AG04450 (cell line): ENCODE measurements at regions not wholly inside any gene's neighbourhood (a gene's known extent, or its start where the extent isn't known, plus 50 kb on each side); places are given as distances from the start of the nearest gene placed in this dataset.
A peak's percentile ranks its signal among the peaks of the same experiment; 100 is the strongest.

Experiments
- CTCF ChIA-PET: fragments of 300-600, 350-600 bp; formaldehyde crosslinking; extraction: SDS; loops from one replicate; lab custom pipeline; 2022; ENCODE audit warnings: antibody characterized with exemption, inconsistent platforms; lab: Charles Lee
- POLR2A ChIA-PET: fragments of 350-600 bp; formaldehyde crosslinking; extraction: SDS; loops from one replicate; lab custom pipeline; 2021; ENCODE audit warnings: antibody characterized with exemption, inconsistent platforms; lab: Yijun Ruan, JAX
- DNase-seq: peaks from one replicate; pipeline ENCODE4 v3.0.0-alpha.2; 2011; ENCODE audit warnings: low read depth, low spot score
- H3K27ac ChIP-seq: one replicate; pipeline ENCODE4 v1.5.1; 2012; ENCODE audit warnings: low read depth, low read length, control low read depth
- H3K27me3 ChIP-seq: one replicate; pipeline ENCODE4 v1.6.0; 2012; ENCODE audit warnings: low read length; ENCODE audit not compliant: control insufficient read depth, insufficient read depth
- H3K4me3 ChIP-seq: 2 replicates; pipeline ENCODE4 v1.5.1; 2011; ENCODE audit warnings: mild to moderate bottlenecking, low read depth, low read length, control low read depth
- H3K9me3 ChIP-seq: 2 replicates; pipeline ENCODE4 v1.5.1; 2012; ENCODE audit warnings: low read length; ENCODE audit not compliant: control insufficient read depth, insufficient read depth
- CTCF ChIP-seq: IDR thresholded peaks from 2 replicates; pipeline ENCODE4 v1.5.1; 2011; ENCODE audit warnings: low read depth, low read length, control low read depth, inconsistent platforms

- ChIA-PET CTCF (no interaction called here), POLR2A (interaction anchor here (0.7 to 1.0 kb wide), 2 partner anchors 213 to 280 kb away, joined by 4 to 5 read pairs; no protein-coding TSS in a partner anchor)
- DNase-seq, result peak; percentile 56
- TF ChIP-seq CTCF, result no peak
- Histone ChIP-seq H3K27ac (no peak overlapping the region), H3K9me3 (no peaks in the 10 kb centered on the region), H3K27me3 (no peaks in the 10 kb centered on the region), H3K4me3 (no peak overlapping the region)
Observed at GRCh38 chr15:38038659-38039442, 104.4 kb downstream of the TMCO5A start.

- Histone ChIP-seq H3K4me3 (no peak overlapping the region), H3K9me3 (no peaks in the 10 kb centered on the region), H3K27me3 (no peaks in the 10 kb centered on the region), H3K27ac (no peak overlapping the region)
- DNase-seq, result no peak
- ChIA-PET CTCF (no interaction called here), POLR2A (no interaction called here)
- no peak for TF ChIP-seq CTCF
Observed at GRCh38 chr15:38040615-38041014, 106.2 kb downstream of the TMCO5A start.

DNA sequence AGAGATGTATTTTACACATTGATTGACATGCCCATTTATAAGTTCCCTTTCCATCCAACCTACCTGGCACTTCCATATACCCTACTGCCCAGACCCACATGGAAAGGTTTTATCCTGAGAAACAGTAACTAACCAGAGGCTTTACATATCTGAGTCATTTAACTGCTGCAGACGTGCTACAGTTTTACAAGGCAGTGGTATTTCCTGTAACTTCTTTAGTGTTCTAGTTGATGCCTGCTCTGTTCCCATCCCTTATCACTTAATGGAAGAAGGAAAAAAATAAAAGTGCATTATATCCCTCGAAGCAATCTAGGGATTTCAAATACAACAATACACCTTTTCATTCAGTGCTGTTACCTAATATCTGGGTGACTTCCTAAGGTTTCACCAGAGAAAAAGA, 107.1 kb downstream of the TMCO5A start:
- no peak overlapping the region for H3K27ac ChIP-seq
- POLR2A ChIA-PET, result interaction anchor here (1.0 kb wide), 1 partner anchor 9 kb away, joined by 3 read pairs; no protein-coding TSS in a partner anchor
- no peak for TF ChIP-seq CTCF
- H3K4me3 ChIP-seq, result no peak overlapping the region
- H3K9me3 ChIP-seq, result no peaks in the 10 kb centered on the region
- H3K27me3 ChIP-seq, result no peaks in the 10 kb centered on the region
- CTCF ChIA-PET, result no interaction called here
- no peak for DNase-seq

- Histone ChIP-seq H3K9me3 (no peaks in the 10 kb centered on the region), H3K4me3 (no peak overlapping the region), H3K27me3 (no peaks in the 10 kb centered on the region), H3K27ac (no peak overlapping the region)
- no peak for DNase-seq
- POLR2A ChIA-PET, result interaction anchor here (1.0 kb wide), 1 partner anchor 8 kb away, joined by 3 read pairs; no protein-coding TSS in a partner anchor
- TF ChIP-seq CTCF, result no peak
- CTCF ChIA-PET, result no interaction called here
Observed at GRCh38 chr15:38042211-38042610, 107.8 kb downstream of the TMCO5A start.

- Histone ChIP-seq H3K4me3 (no peak overlapping the region), H3K9me3 (no peaks in the 10 kb centered on the region), H3K27ac (no peak overlapping the region), H3K27me3 (no peaks in the 10 kb centered on the region)
- POLR2A ChIA-PET, result no interaction called here
- CTCF ChIA-PET, result no interaction called here
- TF ChIP-seq CTCF, result no peak
- no peak for DNase-seq
Observed at GRCh38 chr15:38042707-38043445, 108.4 kb downstream of the TMCO5A start.
